ENCODE measurements at regions not wholly inside any gene's neighbourhood (a gene's known extent, or its start where the extent isn't known, plus 50 kb on each side); places are given as distances from the start of the nearest gene placed in this dataset.

- no peak overlapping the region for H3K27ac ChIP-seq
- intact Hi-C loops (cut with DNase I): no loop called here
- ATAC-seq: no peak
- H3K9me3 ChIP-seq: no peaks in the 10 kb centered on the region
- TF ChIP-seq CTCF (IDR thresholded peaks at IDR 0.05): no peak
- H3K4me1 ChIP-seq: no peaks in the 10 kb centered on the region
- no peak for FAIRE-seq
- DNase-seq: no peak
- no peaks in the 10 kb centered on the region for H3K36me3 ChIP-seq
- H3K27me3 ChIP-seq: no peaks in the 10 kb centered on the region
- WGBS, 2 donors: 97 to 100% methylated on average over 1 of the region's 1 CpG
- no peak overlapping the region for H3K4me3 ChIP-seq
Observed at GRCh38 chr5:91438871-91439270, 55.8 kb upstream of the ARRDC3 start.

- Histone ChIP-seq H3K4me3 (no peak overlapping the region), H3K27ac (no peak overlapping the region), H3K9me3 (no peaks in the 10 kb centered on the region), H3K4me1 (no peaks in the 10 kb centered on the region), H3K27me3 (no peaks in the 10 kb centered on the region), H3K36me3 (no peaks in the 10 kb centered on the region)
- DNase-seq (no peak), ATAC-seq (no peak), FAIRE-seq (no peak)
- WGBS, 2 donors: 65 to 76% methylated on average over 3 of the region's 3 CpGs
- TF ChIP-seq CTCF (IDR thresholded peaks at IDR 0.05): no peak
- intact Hi-C loops (cut with DNase I): no loop called here
Observed at GRCh38 chr5:91436241-91436640, 53.1 kb upstream of the ARRDC3 start.

GRCh38 chr5:91434348-91434747, 51.2 kb upstream of the ARRDC3 start:
- intact Hi-C loops (cut with DNase I): no loop called here
- no peak overlapping the region for H3K4me3 ChIP-seq
- no peak for TF ChIP-seq CTCF (IDR thresholded peaks at IDR 0.05)
- H3K36me3 ChIP-seq: no peaks in the 10 kb centered on the region
- ATAC-seq (no peak), DNase-seq (no peak), FAIRE-seq (no peak)
- H3K4me1 ChIP-seq: no peaks in the 10 kb centered on the region
- H3K9me3 ChIP-seq: no peaks in the 10 kb centered on the region
- no peaks in the 10 kb centered on the region for H3K27me3 ChIP-seq
- no peak overlapping the region for H3K27ac ChIP-seq

GRCh38 chr5:91433861-91434260, 50.7 kb upstream of the ARRDC3 start:
- intact Hi-C loops (cut with DNase I): no loop called here
- FAIRE-seq (no peak), ATAC-seq (no peak), DNase-seq (no peak)
- TF ChIP-seq CTCF (IDR thresholded peaks at IDR 0.05): no peak
- no peaks in the 10 kb centered on the region for H3K9me3 ChIP-seq
- H3K36me3 ChIP-seq: no peaks in the 10 kb centered on the region
- H3K4me1 ChIP-seq: no peaks in the 10 kb centered on the region
- 94 to 96% methylated on average over 1 of the region's 1 CpG for WGBS, 2 donors
- no peaks in the 10 kb centered on the region for H3K27me3 ChIP-seq
- no peak overlapping the region for H3K27ac ChIP-seq
- H3K4me3 ChIP-seq: no peak overlapping the region
